Bronchial epithelial cell (primary cell): ENCODE measurements at regions not wholly inside any gene's neighbourhood (a gene's known extent, or its start where the extent isn't known, plus 50 kb on each side); places are given as distances from the start of the nearest gene placed in this dataset.

Experiments used
- DNase-seq: peaks from one replicate; pipeline ENCODE4 v3.0.0-alpha.2; 2010; ENCODE audit warnings: low read depth
- FAIRE-seq: peaks from 2 replicates; lab custom pipeline; 2011; peaks lifted over from hg19 to GRCh38; lab: Jason Lieb, UNC
- H3K27me3 ChIP-seq: 2 replicates; pipeline ENCODE4 v1.5.1; 2011; ENCODE audit warnings: low read length; ENCODE audit not compliant: control insufficient read depth, insufficient read depth
- H3K36me3 ChIP-seq: 2 replicates; pipeline ENCODE4 v1.5.1; 2011; ENCODE audit warnings: low read length; ENCODE audit not compliant: control insufficient read depth, insufficient read depth
- H3K4me3 ChIP-seq: 2 replicates; pipeline ENCODE4 v1.5.1; 2011; ENCODE audit warnings: mild to moderate bottlenecking, low read depth, low read length, control low read depth
- CTCF ChIP-seq: IDR thresholded peaks from 2 replicates; pipeline ENCODE4 v1.5.1; 2011; ENCODE audit warnings: mild to moderate bottlenecking, moderate library complexity, low read length, control low read depth, inconsistent platforms; ENCODE audit not compliant: insufficient read depth, severe bottlenecking

GRCh38 chr15:68482246-68482645, 50.3 kb upstream of the ITGA11 start:
- no peak for DNase-seq
- Histone ChIP-seq H3K4me3 (no peak overlapping the region), H3K36me3 (no peaks in the 10 kb centered on the region), H3K27me3 (peaks cover 5% of the 10 kb centered on the region)
- FAIRE-seq, result no peak
- no peak for TF ChIP-seq CTCF

GRCh38 chr15:68483165-68483564, 51.2 kb upstream of the ITGA11 start:
- no peak for TF ChIP-seq CTCF
- Histone ChIP-seq H3K27me3 (peaks cover 5% of the 10 kb centered on the region), H3K36me3 (no peaks in the 10 kb centered on the region), H3K4me3 (no peak overlapping the region)
- FAIRE-seq, result no peak
- DNase-seq, result no peak

GRCh38 chr15:68484220-68484619, 52.3 kb upstream of the ITGA11 start:
- Histone ChIP-seq H3K36me3 (no peaks in the 10 kb centered on the region), H3K27me3 (peaks cover 5% of the 10 kb centered on the region), H3K4me3 (no peak overlapping the region)
- no peak for FAIRE-seq
- TF ChIP-seq CTCF, result no peak
- no peak for DNase-seq

- FAIRE-seq, result no peak
Observed at GRCh38 chr15:68484696-68485400, 52.9 kb upstream of the ITGA11 start.

GRCh38 chr15:68485721-68486360, 53.9 kb upstream of the ITGA11 start:
- peaks cover 5% of the 10 kb centered on the region for H3K27me3 ChIP-seq
- DNase-seq (no peak), FAIRE-seq (no peak)
- no peaks in the 10 kb centered on the region for H3K36me3 ChIP-seq
- H3K4me3 ChIP-seq, result no peak overlapping the region
- no peak for TF ChIP-seq CTCF

More at GRCh38 chr15:68484696-68485400, 52.9 kb upstream of the ITGA11 start:
- Histone ChIP-seq H3K27me3 (peaks cover 5% of the 10 kb centered on the region), H3K36me3 (no peaks in the 10 kb centered on the region), H3K4me3 (no peak overlapping the region)
- DNase-seq, result no peak
- TF ChIP-seq CTCF, result no peak
